Caco-2 (cell line): ENCODE measurements at regions not wholly inside any gene's neighbourhood (a gene's known extent, or its start where the extent isn't known, plus 50 kb on each side); places are given as distances from the start of the nearest gene placed in this dataset.

ENCODE experiments used
- BruUV-seq: library from RNA; stranded (reverse); fragments of 400-500 nt; replicated peaks from 2 replicates; lab custom pipeline; 2021; lab: Mats Ljungman, UMichigan
- CTCF ChIA-PET: fragments of 300-600 bp; sonication (Branson Sonifier 250); formaldehyde crosslinking; loops from one replicate; lab custom pipeline; 2022; ENCODE audit warnings: antibody characterized with exemption; lab: Charles Lee
- POLR2A ChIA-PET: fragments of 300-600 bp; sonication (Branson Sonifier 250); formaldehyde crosslinking; loops from one replicate; lab custom pipeline; 2022; ENCODE audit warnings: antibody characterized with exemption; lab: Charles Lee
- DNase-seq, 2 experiments: peaks; one replicate each; pipeline versions ENCODE4 v3.0.0 to v3.0.0-alpha.2; 2020 to 2022
- H3K27me3 ChIP-seq: replicated peaks from 2 replicates; pipeline ENCODE4 v1.6.0; 2011; ENCODE audit warnings: low read length; ENCODE audit not compliant: control insufficient read depth, insufficient read depth
- H3K36me3 ChIP-seq: 2 replicates; pipeline ENCODE4 v1.5.1; 2011; ENCODE audit warnings: low read length; ENCODE audit not compliant: control insufficient read depth, insufficient read depth
- H3K4me1 ChIP-seq: fragments of 250-450 bp; sonication (Bioruptor Pico); 2 replicates; pipeline ENCODE4 v1.5.1; 2020; ENCODE audit warnings: mild to moderate bottlenecking
- H3K4me3 ChIP-seq: 2 replicates; pipeline ENCODE4 v1.5.1; 2011; ENCODE audit warnings: low read depth, mild to moderate bottlenecking, control low read depth, low read length
- H3K9me3 ChIP-seq: fragments of 250-450 bp; sonication (Bioruptor Pico); 2 replicates; pipeline ENCODE4 v1.5.1; 2020; ENCODE audit warnings: mild to moderate bottlenecking, moderate library complexity
- H3K27ac Mint-ChIP-seq: one replicate; pipeline ENCODE4 v1.8.0; 2022; ENCODE audit warnings: mixed read lengths; ENCODE audit not compliant: unreplicated experiment
- H3K27me3 Mint-ChIP-seq: one replicate; pipeline ENCODE4 v1.8.0; 2022; ENCODE audit warnings: mixed read lengths; ENCODE audit not compliant: insufficient read depth, unreplicated experiment
- H3K36me3 Mint-ChIP-seq: one replicate; pipeline ENCODE4 v1.8.0; 2022; ENCODE audit warnings: mild to moderate bottlenecking, mixed read lengths; ENCODE audit not compliant: insufficient read depth, unreplicated experiment
- H3K4me1 Mint-ChIP-seq: one replicate; pipeline ENCODE4 v1.8.0; 2022; ENCODE audit warnings: low read depth, mixed read lengths; ENCODE audit not compliant: unreplicated experiment
- H3K4me3 Mint-ChIP-seq: one replicate; pipeline ENCODE4 v1.8.0; 2022; ENCODE audit warnings: mild to moderate bottlenecking, moderate library complexity, mixed read lengths; ENCODE audit not compliant: unreplicated experiment
- H3K9me3 Mint-ChIP-seq: one replicate; pipeline ENCODE4 v1.8.0; 2022; ENCODE audit warnings: mixed read lengths; ENCODE audit not compliant: unreplicated experiment
- intact Hi-C: fragments of 100-400 bp; cut with micrococcal nuclease; formaldehyde crosslinking; loops from one replicate; pipeline ENCODE4 v1.10.0; 2022; ENCODE audit not compliant: unreplicated experiment
- TF ChIP-seq, protein P1 (sequence below), 2 experiments: fragments of 200-600 bp in 1 of 2; IDR thresholded peaks; 1 replicate in 1 of 2; 2 replicates in 1 of 2; pipeline versions ENCODE4 v1.5.1 to v1.8.0; 2011 to 2022; ENCODE audit warnings: antibody characterized with exemption in 1 of 2, control low read depth in 1 of 2, inconsistent platforms in 1 of 2, low read depth in 1 of 2, low read length in 1 of 2, mild to moderate bottlenecking in 1 of 2, moderate library complexity in 1 of 2; ENCODE audit not compliant: insufficient read depth in 1 of 2, severe bottlenecking in 1 of 2, unreplicated experiment in 1 of 2

DNA sequence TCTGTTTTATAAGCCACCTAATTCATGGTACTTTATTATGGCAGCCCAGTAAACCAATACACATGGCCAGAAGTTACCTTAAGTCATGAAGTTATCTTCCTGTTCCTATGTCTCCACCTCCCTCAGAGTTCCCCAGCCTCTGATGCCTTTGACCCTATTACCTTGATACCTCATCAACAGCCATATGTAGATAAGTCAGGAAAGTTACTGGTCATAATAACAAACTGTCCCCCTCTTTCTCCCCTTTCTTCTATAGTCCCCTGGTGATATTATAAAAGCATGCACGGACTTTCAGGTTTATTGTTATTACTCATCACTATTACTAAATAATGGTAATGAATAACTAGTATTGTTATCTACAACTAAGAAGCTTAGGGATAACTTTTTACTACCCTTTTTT, 168.9 kb upstream of the FER start:
- ChIA-PET POLR2A (no interaction called here), CTCF (no interaction called here)
- Mint-ChIP-seq H3K27ac (no peak overlapping the region), H3K27me3 (no peaks in the 10 kb centered on the region), H3K36me3 (no peaks in the 10 kb centered on the region), H3K4me3 (no peak overlapping the region), H3K4me1 (no peaks in the 10 kb centered on the region), H3K9me3 (peaks cover 5% of the 10 kb centered on the region)
- Histone ChIP-seq H3K9me3 (0 out of 2 replicates have a peak, but pooled peaks cover 5% of the 10 kb centered on the region), H3K27me3 (no peaks in the 10 kb centered on the region), H3K4me3 (no peak overlapping the region), H3K36me3 (no peaks in the 10 kb centered on the region), H3K4me1 (no peaks in the 10 kb centered on the region)
- DNase-seq = no peak
- no TSS peak for BruUV-seq
- TF ChIP-seq, protein P1, sequence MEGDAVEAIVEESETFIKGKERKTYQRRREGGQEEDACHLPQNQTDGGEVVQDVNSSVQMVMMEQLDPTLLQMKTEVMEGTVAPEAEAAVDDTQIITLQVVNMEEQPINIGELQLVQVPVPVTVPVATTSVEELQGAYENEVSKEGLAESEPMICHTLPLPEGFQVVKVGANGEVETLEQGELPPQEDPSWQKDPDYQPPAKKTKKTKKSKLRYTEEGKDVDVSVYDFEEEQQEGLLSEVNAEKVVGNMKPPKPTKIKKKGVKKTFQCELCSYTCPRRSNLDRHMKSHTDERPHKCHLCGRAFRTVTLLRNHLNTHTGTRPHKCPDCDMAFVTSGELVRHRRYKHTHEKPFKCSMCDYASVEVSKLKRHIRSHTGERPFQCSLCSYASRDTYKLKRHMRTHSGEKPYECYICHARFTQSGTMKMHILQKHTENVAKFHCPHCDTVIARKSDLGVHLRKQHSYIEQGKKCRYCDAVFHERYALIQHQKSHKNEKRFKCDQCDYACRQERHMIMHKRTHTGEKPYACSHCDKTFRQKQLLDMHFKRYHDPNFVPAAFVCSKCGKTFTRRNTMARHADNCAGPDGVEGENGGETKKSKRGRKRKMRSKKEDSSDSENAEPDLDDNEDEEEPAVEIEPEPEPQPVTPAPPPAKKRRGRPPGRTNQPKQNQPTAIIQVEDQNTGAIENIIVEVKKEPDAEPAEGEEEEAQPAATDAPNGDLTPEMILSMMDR (IDR thresholded peaks at IDR 0.05; ENCODE audit: insufficient read depth in 1 of 2, low read depth in 1 of 2, low read length in 1 of 2, severe bottlenecking in 1 of 2, unreplicated experiment in 1 of 2) = no peak
- intact Hi-C loops = loop anchor here (5.0 kb wide), 1 partner anchor 56 kb away; no protein-coding TSS in a partner anchor

DNA sequence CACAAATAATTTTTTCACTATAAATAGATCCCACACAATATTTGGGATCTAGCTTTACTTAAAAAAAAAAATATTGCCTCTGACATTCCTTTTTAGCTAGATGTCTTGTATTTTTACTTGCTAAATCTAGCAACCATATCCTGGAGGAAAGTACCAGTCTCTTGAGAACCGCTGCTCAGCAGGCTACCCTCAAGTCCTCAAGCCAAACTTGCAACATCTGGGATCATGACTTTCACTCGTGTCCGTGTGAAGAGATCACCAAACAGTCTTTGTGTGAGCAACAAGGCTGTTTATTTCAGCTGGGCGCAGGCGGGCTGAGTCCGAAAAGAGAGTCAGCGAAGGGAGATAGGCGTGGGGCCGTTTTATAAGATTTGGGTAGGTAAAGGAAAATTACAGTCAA, 180.3 kb upstream of the FER start:
- intact Hi-C loops = no loop called here
- H3K4me3 Mint-ChIP-seq = no peak overlapping the region
- ChIA-PET POLR2A (no interaction called here), CTCF (no interaction called here)
- no peaks in the 10 kb centered on the region for H3K9me3 Mint-ChIP-seq
- no peaks in the 10 kb centered on the region for H3K27me3 Mint-ChIP-seq
- TF ChIP-seq, protein P1 (IDR thresholded peaks at IDR 0.05; ENCODE audit: insufficient read depth in 1 of 2, low read depth in 1 of 2, low read length in 1 of 2, severe bottlenecking in 1 of 2, unreplicated experiment in 1 of 2) = no peak
- no peaks in the 10 kb centered on the region for H3K4me1 Mint-ChIP-seq
- Histone ChIP-seq H3K36me3 (no peaks in the 10 kb centered on the region), H3K9me3 (no peaks in the 10 kb centered on the region; the same call in 1 of the 2 replicates), H3K27me3 (no peaks in the 10 kb centered on the region), H3K4me3 (no peak overlapping the region), H3K4me1 (no peaks in the 10 kb centered on the region)
- DNase-seq = no peak
- no peak overlapping the region for H3K27ac Mint-ChIP-seq
- H3K36me3 Mint-ChIP-seq = no peaks in the 10 kb centered on the region
- no TSS peak for BruUV-seq

DNA sequence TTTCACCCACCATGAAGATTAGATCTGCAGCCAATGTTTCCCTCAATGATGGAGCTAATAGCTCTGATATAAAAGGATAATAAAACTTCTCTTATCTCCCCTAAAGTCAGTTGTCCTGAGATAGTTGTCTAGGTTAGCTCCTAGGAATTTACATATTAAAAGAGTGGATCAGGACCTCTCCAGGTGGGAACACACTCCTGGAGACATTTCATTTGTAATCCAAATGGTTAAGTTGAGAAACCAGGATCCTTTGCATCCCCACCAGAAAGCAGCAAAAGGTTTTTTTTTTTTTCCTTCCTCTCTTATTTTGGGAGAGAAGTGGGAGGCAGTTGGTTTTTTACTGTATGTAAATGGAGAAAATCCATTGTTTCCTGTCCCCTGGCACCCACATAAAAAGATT, 182.5 kb upstream of the FBXL17 start:
- no peaks in the 10 kb centered on the region for H3K36me3 Mint-ChIP-seq
- Histone ChIP-seq H3K4me1 (no peaks in the 10 kb centered on the region), H3K9me3 (no peaks in the 10 kb centered on the region; the same call in 1 of the 2 replicates), H3K27me3 (no peaks in the 10 kb centered on the region), H3K4me3 (no peak overlapping the region), H3K36me3 (no peaks in the 10 kb centered on the region)
- TF ChIP-seq, protein P1 (IDR thresholded peaks at IDR 0.05; ENCODE audit: insufficient read depth in 1 of 2, low read depth in 1 of 2, low read length in 1 of 2, severe bottlenecking in 1 of 2, unreplicated experiment in 1 of 2) = no peak
- no peaks in the 10 kb centered on the region for H3K9me3 Mint-ChIP-seq
- POLR2A ChIA-PET = no interaction called here
- no TSS peak for BruUV-seq
- CTCF ChIA-PET = no interaction called here
- H3K4me1 Mint-ChIP-seq = no peaks in the 10 kb centered on the region
- no peak for DNase-seq
- H3K27ac Mint-ChIP-seq = no peak overlapping the region
- intact Hi-C loops = no loop called here
- H3K27me3 Mint-ChIP-seq = no peaks in the 10 kb centered on the region
- H3K4me3 Mint-ChIP-seq = no peak overlapping the region
